ENCODE measurements at regions not wholly inside any gene's neighbourhood (a gene's known extent, or its start where the extent isn't known, plus 50 kb on each side); places are given as distances from the start of the nearest gene placed in this dataset.
"Not testable (repeated sequence)": the region's sequence is repeated elsewhere in the genome, so short reads cannot be mapped to it uniquely, and the experiment has no call there.

- not testable (repeated sequence) for H3K9me3 Mint-ChIP-seq (ENCODE audit: low read depth); H3K27me3 Mint-ChIP-seq; DNase-seq (ENCODE audit: low spot score, unreplicated experiment); H3K27ac Mint-ChIP-seq; H3K4me3 Mint-ChIP-seq (ENCODE audit: low read depth); H3K4me1 Mint-ChIP-seq (ENCODE audit: low read depth)
- TF ChIP-seq CTCF (IDR thresholded peaks at IDR 0.05; ENCODE audit: unreplicated experiment): peak; percentile 60
- peaks cover 15% of the 10 kb centered on the region for H3K36me3 Mint-ChIP-seq (ENCODE audit: insufficient read depth)
Measured at GRCh38 chr9:85818971-85819370, 77.2 kb upstream of the AGTPBP1 start.

GRCh38 chr9:85820598-85820997 lies 78.8 kb upstream of the AGTPBP1 start:
- H3K4me3 Mint-ChIP-seq (ENCODE audit: low read depth); H3K4me1 Mint-ChIP-seq (ENCODE audit: low read depth); DNase-seq (ENCODE audit: low spot score, unreplicated experiment); H3K9me3 Mint-ChIP-seq (ENCODE audit: low read depth); H3K27me3 Mint-ChIP-seq; H3K27ac Mint-ChIP-seq: not testable (repeated sequence)
- peaks cover 18% of the 10 kb centered on the region for H3K36me3 Mint-ChIP-seq (ENCODE audit: insufficient read depth)

- TF ChIP-seq CTCF (IDR thresholded peaks at IDR 0.05; ENCODE audit: unreplicated experiment): peak; percentile 24
- H3K36me3 Mint-ChIP-seq (ENCODE audit: insufficient read depth): peaks cover 19% of the 10 kb centered on the region
- DNase-seq (ENCODE audit: low spot score, unreplicated experiment); H3K4me1 Mint-ChIP-seq (ENCODE audit: low read depth); H3K9me3 Mint-ChIP-seq (ENCODE audit: low read depth); H3K27me3 Mint-ChIP-seq; H3K4me3 Mint-ChIP-seq (ENCODE audit: low read depth); H3K27ac Mint-ChIP-seq: not testable (repeated sequence)
Measured at GRCh38 chr9:85824949-85825348, 83.2 kb upstream of the AGTPBP1 start.

GRCh38 chr9:85834591-85834990 lies 92.8 kb upstream of the AGTPBP1 start:
- H3K36me3 Mint-ChIP-seq (ENCODE audit: insufficient read depth): peaks cover 11% of the 10 kb centered on the region
- not testable (repeated sequence) for H3K4me3 Mint-ChIP-seq (ENCODE audit: low read depth); H3K9me3 Mint-ChIP-seq (ENCODE audit: low read depth); H3K4me1 Mint-ChIP-seq (ENCODE audit: low read depth); DNase-seq (ENCODE audit: low spot score, unreplicated experiment); H3K27ac Mint-ChIP-seq; H3K27me3 Mint-ChIP-seq

DNA sequence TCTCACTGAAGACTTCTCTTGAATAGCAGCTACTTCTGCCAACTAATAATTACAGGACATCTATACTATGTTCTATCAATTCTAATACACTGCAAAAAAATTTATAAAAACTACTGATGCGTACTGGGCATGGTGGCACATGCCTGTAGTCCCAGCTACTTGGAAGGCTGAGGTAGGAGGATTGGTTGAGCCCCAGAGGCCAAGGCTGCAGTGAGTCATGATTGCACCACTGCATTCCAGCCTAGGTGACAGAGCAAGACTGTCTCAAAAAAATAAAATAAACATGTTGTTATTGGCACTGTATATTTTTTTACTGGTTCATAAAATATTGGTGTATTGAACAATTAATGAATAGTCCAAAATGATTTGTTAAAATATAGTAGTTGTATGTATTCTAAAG lies 97.0 kb upstream of the NAA35 start:
- H3K9me3 Mint-ChIP-seq (ENCODE audit: low read depth); H3K27me3 Mint-ChIP-seq; H3K27ac Mint-ChIP-seq; H3K4me3 Mint-ChIP-seq (ENCODE audit: low read depth); DNase-seq (ENCODE audit: low spot score, unreplicated experiment); H3K4me1 Mint-ChIP-seq (ENCODE audit: low read depth): not testable (repeated sequence)
- H3K36me3 Mint-ChIP-seq (ENCODE audit: insufficient read depth): peaks cover 15% of the 10 kb centered on the region

- DNase-seq (ENCODE audit: low spot score, unreplicated experiment); H3K4me1 Mint-ChIP-seq (ENCODE audit: low read depth); H3K27me3 Mint-ChIP-seq; H3K9me3 Mint-ChIP-seq (ENCODE audit: low read depth); H3K4me3 Mint-ChIP-seq (ENCODE audit: low read depth); H3K27ac Mint-ChIP-seq: not testable (repeated sequence)
- peaks cover 14% of the 10 kb centered on the region for H3K36me3 Mint-ChIP-seq (ENCODE audit: insufficient read depth)
Measured at GRCh38 chr9:85847782-85848181, 93.2 kb upstream of the NAA35 start.

DNA sequence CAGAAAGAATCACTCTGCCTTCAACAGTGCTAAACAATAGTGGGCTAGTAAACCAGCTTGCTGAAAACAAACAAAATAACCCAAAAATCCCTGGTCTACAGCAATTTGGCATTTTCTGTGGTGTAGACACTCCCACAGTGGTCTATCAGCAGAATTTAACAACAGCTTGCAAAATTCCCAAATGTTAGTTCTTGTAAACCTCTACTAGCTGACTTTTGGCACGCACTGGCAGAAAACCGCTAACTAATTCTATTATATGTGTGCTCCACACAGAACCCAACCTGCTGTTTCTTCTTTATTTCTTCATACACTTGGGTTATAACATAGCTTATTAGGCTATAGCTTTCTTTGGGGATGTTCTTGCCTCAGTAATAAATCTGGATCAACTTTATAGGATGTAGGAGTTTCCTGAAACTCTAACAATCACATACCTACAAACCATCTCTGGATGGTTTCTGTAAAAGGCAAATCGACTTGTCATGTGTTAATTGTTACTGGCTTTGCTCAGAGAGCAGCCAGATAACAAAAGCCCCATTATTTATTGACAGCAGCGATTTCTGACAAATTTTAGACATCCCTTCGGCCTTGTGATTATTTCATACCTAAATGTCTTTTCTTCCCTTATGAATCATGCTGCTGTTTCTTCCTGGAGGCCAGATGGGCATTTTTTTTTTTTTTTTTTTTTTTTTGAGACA lies 82.7 kb upstream of the NAA35 start:
- H3K27me3 Mint-ChIP-seq: no peaks in the 10 kb centered on the region
- peaks cover 30% of the 10 kb centered on the region for H3K36me3 Mint-ChIP-seq (ENCODE audit: insufficient read depth)
- DNase-seq (ENCODE audit: low spot score, unreplicated experiment): no peak
- no peak overlapping the region for H3K27ac Mint-ChIP-seq
- H3K4me1 Mint-ChIP-seq (ENCODE audit: low read depth): no peaks in the 10 kb centered on the region
- no peak overlapping the region for H3K4me3 Mint-ChIP-seq (ENCODE audit: low read depth)
- no peak for TF ChIP-seq CTCF (IDR thresholded peaks at IDR 0.05; ENCODE audit: unreplicated experiment)
- peaks cover 5% of the 10 kb centered on the region for H3K9me3 Mint-ChIP-seq (ENCODE audit: low read depth)

Data from progenitor cell of endocrine pancreas (in vitro differentiated cells).